ENCODE measurements at regions not wholly inside any gene's neighbourhood (a gene's known extent, or its start where the extent isn't known, plus 50 kb on each side); places are given as distances from the start of the nearest gene placed in this dataset.

- no peak for TF ChIP-seq OSR1 (CRISPR knock-in tag; IDR thresholded peaks at IDR 0.05)
- TF ChIP-seq CSRNP3 (CRISPR knock-in tag; IDR thresholded peaks at IDR 0.05), result no peak
- no peak for TF ChIP-seq PPARA (CRISPR knock-in tag; IDR thresholded peaks at IDR 0.05; ENCODE audit: borderline replicate concordance)
- no peak for TF ChIP-seq ZNF565 (CRISPR knock-in tag; conservative IDR thresholded peaks at IDR 0.05; ENCODE audit: low read depth)
- no peak for TF ChIP-seq ZC3H10 (CRISPR knock-in tag; IDR thresholded peaks at IDR 0.05)
- no peak for TF ChIP-seq POU6F1 (CRISPR knock-in tag; IDR thresholded peaks at IDR 0.05; ENCODE audit: borderline replicate concordance, low read depth)
- no peak for TF ChIP-seq BACH2 (CRISPR knock-in tag; IDR thresholded peaks at IDR 0.05; ENCODE audit: borderline replicate concordance)
- no peak for TF ChIP-seq ZFP30 (CRISPR knock-in tag; IDR thresholded peaks at IDR 0.05)
- TF ChIP-seq GLIS3 (CRISPR knock-in tag; IDR thresholded peaks at IDR 0.05), result no peak
- TF ChIP-seq CSDC2 (CRISPR knock-in tag; IDR thresholded peaks at IDR 0.05), result no peak
- TF ChIP-seq TCF4 (CRISPR knock-in tag; IDR thresholded peaks at IDR 0.05; ENCODE audit: borderline replicate concordance), result no peak
- TF ChIP-seq ZNF70 (CRISPR knock-in tag; IDR thresholded peaks at IDR 0.05), result no peak
- TF ChIP-seq ARNTL (CRISPR knock-in tag; IDR thresholded peaks at IDR 0.05; ENCODE audit: borderline replicate concordance, low read depth), result no peak
- TF ChIP-seq CREB5 (CRISPR knock-in tag; IDR thresholded peaks at IDR 0.05; ENCODE audit: low read depth), result no peak
- TF ChIP-seq PATZ1 (CRISPR knock-in tag; IDR thresholded peaks at IDR 0.05; ENCODE audit: borderline replicate concordance), result no peak
- TF ChIP-seq TSHZ2 (CRISPR knock-in tag; IDR thresholded peaks at IDR 0.05), result no peak
- no peak for TF ChIP-seq ZFP3 (CRISPR knock-in tag; IDR thresholded peaks at IDR 0.05)
- no peak for TF ChIP-seq TOX (CRISPR knock-in tag; IDR thresholded peaks at IDR 0.05; ENCODE audit: borderline replicate concordance)
- ATAC-seq, result no peak
Measured at GRCh38 chr17:52681480-52681879, 523.0 kb upstream of the CA10 start.

- ATAC-seq, result no peak
- no peak for TF ChIP-seq TSHZ2 (CRISPR knock-in tag; IDR thresholded peaks at IDR 0.05)
- TF ChIP-seq ZNF70 (CRISPR knock-in tag; IDR thresholded peaks at IDR 0.05), result no peak
- no peak for TF ChIP-seq ZC3H10 (CRISPR knock-in tag; IDR thresholded peaks at IDR 0.05)
- TF ChIP-seq RARB (CRISPR knock-in tag; IDR thresholded peaks at IDR 0.05), result no peak
- TF ChIP-seq PATZ1 (CRISPR knock-in tag; IDR thresholded peaks at IDR 0.05; ENCODE audit: borderline replicate concordance), result no peak
- no peak for TF ChIP-seq OSR1 (CRISPR knock-in tag; IDR thresholded peaks at IDR 0.05)
- TF ChIP-seq POU6F1 (CRISPR knock-in tag; IDR thresholded peaks at IDR 0.05; ENCODE audit: borderline replicate concordance, low read depth), result no peak
Measured at GRCh38 chr17:52678211-52678610, 519.7 kb upstream of the CA10 start.

All from SK-N-SH treated with all-trans-retinoic acid at 6 μM for 48 hours (cell line).